ENCODE measurements at regions not wholly inside any gene's neighbourhood (a gene's known extent, or its start where the extent isn't known, plus 50 kb on each side); places are given as distances from the start of the nearest gene placed in this dataset.

DNA sequence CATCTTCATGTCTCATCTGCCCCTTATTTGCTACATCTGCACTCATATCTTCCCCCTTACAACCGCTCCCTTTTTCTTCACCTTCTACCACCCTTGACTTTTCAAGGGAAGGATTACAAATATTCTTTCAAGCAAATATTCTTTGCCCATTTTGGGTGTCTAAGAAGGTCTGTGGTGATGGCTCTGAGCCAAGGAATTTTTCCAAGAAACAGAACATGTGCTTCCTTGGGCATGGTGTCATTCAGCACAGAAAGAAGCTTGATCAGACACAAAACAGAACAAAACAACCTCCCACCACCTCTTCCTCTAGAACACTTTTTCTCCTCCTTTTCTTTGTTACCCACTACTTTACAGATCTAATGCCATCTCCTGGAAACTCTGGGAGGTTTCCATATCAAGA lies 313.7 kb downstream of the SATB2 start:
- TF ChIP-seq, protein P1, sequence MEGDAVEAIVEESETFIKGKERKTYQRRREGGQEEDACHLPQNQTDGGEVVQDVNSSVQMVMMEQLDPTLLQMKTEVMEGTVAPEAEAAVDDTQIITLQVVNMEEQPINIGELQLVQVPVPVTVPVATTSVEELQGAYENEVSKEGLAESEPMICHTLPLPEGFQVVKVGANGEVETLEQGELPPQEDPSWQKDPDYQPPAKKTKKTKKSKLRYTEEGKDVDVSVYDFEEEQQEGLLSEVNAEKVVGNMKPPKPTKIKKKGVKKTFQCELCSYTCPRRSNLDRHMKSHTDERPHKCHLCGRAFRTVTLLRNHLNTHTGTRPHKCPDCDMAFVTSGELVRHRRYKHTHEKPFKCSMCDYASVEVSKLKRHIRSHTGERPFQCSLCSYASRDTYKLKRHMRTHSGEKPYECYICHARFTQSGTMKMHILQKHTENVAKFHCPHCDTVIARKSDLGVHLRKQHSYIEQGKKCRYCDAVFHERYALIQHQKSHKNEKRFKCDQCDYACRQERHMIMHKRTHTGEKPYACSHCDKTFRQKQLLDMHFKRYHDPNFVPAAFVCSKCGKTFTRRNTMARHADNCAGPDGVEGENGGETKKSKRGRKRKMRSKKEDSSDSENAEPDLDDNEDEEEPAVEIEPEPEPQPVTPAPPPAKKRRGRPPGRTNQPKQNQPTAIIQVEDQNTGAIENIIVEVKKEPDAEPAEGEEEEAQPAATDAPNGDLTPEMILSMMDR (IDR thresholded peaks at IDR 0.05), result no peak
- TF ChIP-seq EZH2 (IDR thresholded peaks at IDR 0.05; ENCODE audit: borderline replicate concordance, insufficient read depth, low read depth, low read length, poor library complexity, severe bottlenecking), result no peak
